GM23338 (cell line): ENCODE measurements at regions not wholly inside any gene's neighbourhood (a gene's known extent, or its start where the extent isn't known, plus 50 kb on each side); places are given as distances from the start of the nearest gene placed in this dataset.

Source experiments
- ATAC-seq: fragments of 200-7000 bp; cut with Tn5 transposase; 3 replicates; pipeline ENCODE4 v1.9.1; 2020
- DNase-seq: peaks from one replicate; pipeline ENCODE4 v3.0.0-alpha.2; 2015; ENCODE audit warnings: low spot score
- H2AFZ ChIP-seq: fragments of 200-600 bp; sonication (generic); 2 replicates; pipeline ENCODE4 v1.8.0; 2016; ENCODE audit warnings: antibody characterized with exemption, mild to moderate bottlenecking, moderate library complexity
- H3F3A ChIP-seq: fragments of 200-600 bp; sonication (generic); replicated peaks from 2 replicates; pipeline ENCODE4 v1.8.0; 2017; ENCODE audit warnings: antibody characterized with exemption, mixed run types, low read depth
- H3K27ac ChIP-seq: fragments of 200-600 bp; sonication (generic); 2 replicates; pipeline ENCODE4 v1.6.1; 2016; ENCODE audit warnings: low read depth
- H3K27me3 ChIP-seq: fragments of 200-600 bp; sonication (generic); 2 replicates; pipeline ENCODE4 v1.8.0; 2016; ENCODE audit warnings: mild to moderate bottlenecking, mixed run types, moderate library complexity; ENCODE audit not compliant: insufficient read depth
- H3K36me3 ChIP-seq: fragments of 200-600 bp; sonication (generic); 2 replicates; pipeline ENCODE4 v1.8.0; 2016; ENCODE audit warnings: mild to moderate bottlenecking; ENCODE audit not compliant: insufficient read depth
- H3K4me1 ChIP-seq: fragments of 200-600 bp; sonication (generic); 2 replicates; pipeline ENCODE4 v1.8.0; 2016; ENCODE audit warnings: mild to moderate bottlenecking, moderate library complexity; ENCODE audit not compliant: insufficient read depth
- H3K4me2 ChIP-seq: fragments of 200-600 bp; sonication (generic); 2 replicates; pipeline ENCODE4 v1.7.1; 2017; ENCODE audit warnings: mixed run types
- H3K4me3 ChIP-seq: fragments of 200-600 bp; sonication (generic); 2 replicates; pipeline ENCODE4 v1.6.1; 2016; ENCODE audit warnings: mixed run types
- H3K79me2 ChIP-seq: fragments of 200-600 bp; sonication (generic); replicated peaks from 2 replicates; pipeline ENCODE4 v1.8.0; 2017; ENCODE audit warnings: mild to moderate bottlenecking; ENCODE audit not compliant: insufficient read depth
- H3K9me2 ChIP-seq: fragments of 200-600 bp; sonication (generic); 2 replicates; pipeline ENCODE4 v1.8.0; 2017; ENCODE audit not compliant: insufficient read depth
- H4K20me1 ChIP-seq: fragments of 200-600 bp; sonication (generic); replicated peaks from 2 replicates; pipeline ENCODE4 v1.8.0; 2017; ENCODE audit warnings: mild to moderate bottlenecking; ENCODE audit not compliant: insufficient read depth
- H3K27ac Mint-ChIP-seq: 2 replicates; pipeline ENCODE4 v1.8.0; 2020; ENCODE audit warnings: inconsistent platforms, mild to moderate bottlenecking, moderate library complexity, mixed read lengths
- H3K27me3 Mint-ChIP-seq: 3 replicates; pipeline ENCODE4 v1.8.0; 2022; ENCODE audit warnings: low read depth, mild to moderate bottlenecking, moderate library complexity, mixed read lengths, inconsistent platforms; ENCODE audit not compliant: insufficient read depth, poor library complexity
- H3K36me3 Mint-ChIP-seq: 3 replicates; pipeline ENCODE4 v1.8.0; 2021; ENCODE audit warnings: low read depth, mild to moderate bottlenecking, inconsistent platforms, moderate library complexity, mixed read lengths
- H3K4me1 Mint-ChIP-seq: 3 replicates; pipeline ENCODE4 v1.8.0; 2020; ENCODE audit warnings: mild to moderate bottlenecking, inconsistent platforms, mixed read lengths
- H3K4me3 Mint-ChIP-seq: 3 replicates; pipeline ENCODE4 v1.8.0; 2021; ENCODE audit warnings: moderate library complexity, mild to moderate bottlenecking, inconsistent platforms, mixed read lengths
- H3K9me3 Mint-ChIP-seq: 3 replicates; pipeline ENCODE4 v1.8.0; 2020; ENCODE audit warnings: moderate library complexity, mild to moderate bottlenecking, inconsistent platforms, mixed read lengths
- JUNB ChIP-seq: IDR thresholded peaks from one replicate; pipeline ENCODE4 v1.6.1; 2016; ENCODE audit warnings: antibody characterized with exemption; ENCODE audit not compliant: unreplicated experiment
- NANOG ChIP-seq: IDR thresholded peaks from 2 replicates; pipeline ENCODE4 v1.6.1; 2016; ENCODE audit warnings: antibody characterized with exemption, borderline replicate concordance
- TF ChIP-seq, protein P1 (sequence below), 2 experiments: fragments of 200-600 bp in 1 of 2; sonication (generic) in 1 of 2; conservative IDR thresholded peaks; 2 replicates each; pipeline versions ENCODE4 v1.5.1 to v1.6.1; 2016 to 2017; ENCODE audit warnings: antibody characterized with exemption in 2 of 2, low read depth in 2 of 2, mild to moderate bottlenecking in 2 of 2, moderate library complexity in 1 of 2
- TF ChIP-seq, protein P2 (sequence below): IDR thresholded peaks from one replicate; pipeline ENCODE4 v1.6.1; 2018; ENCODE audit warnings: antibody characterized with exemption; ENCODE audit not compliant: unreplicated experiment

DNA sequence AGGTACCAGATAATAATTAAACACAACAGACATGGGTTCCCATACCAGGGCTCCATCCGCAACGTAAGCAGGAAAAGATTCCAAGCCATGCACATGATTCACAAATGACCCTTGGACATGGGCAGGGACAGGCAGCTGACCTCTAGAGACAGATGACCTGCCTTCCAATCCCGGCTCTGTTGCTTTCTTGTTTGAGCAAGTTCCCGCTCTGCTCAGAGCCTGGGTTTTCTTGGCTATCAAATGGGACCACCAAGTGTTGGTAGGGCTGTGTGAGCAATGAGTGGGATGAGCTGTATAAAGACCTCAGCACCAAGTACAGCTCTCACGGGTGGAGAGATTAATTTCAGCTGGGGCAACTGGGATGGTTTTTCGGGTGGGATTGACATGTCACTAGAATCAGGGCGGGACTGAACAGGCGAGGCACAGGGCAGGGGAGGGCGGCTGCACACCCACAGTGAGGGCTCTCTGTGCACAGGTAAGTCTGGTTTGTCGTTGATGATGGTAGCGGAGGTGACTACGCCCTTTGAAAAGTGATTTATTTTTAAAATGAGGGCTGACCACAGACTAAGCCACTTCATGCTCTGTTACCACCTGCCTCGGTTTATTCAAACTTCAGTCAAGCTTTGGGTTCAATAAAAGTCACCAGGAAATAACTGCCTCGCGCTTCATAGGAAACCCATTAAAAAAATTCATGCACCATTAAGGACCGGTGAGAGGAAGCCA lies 57.5 kb upstream of the IFFO2 start (continued):
- TF ChIP-seq, protein P1, sequence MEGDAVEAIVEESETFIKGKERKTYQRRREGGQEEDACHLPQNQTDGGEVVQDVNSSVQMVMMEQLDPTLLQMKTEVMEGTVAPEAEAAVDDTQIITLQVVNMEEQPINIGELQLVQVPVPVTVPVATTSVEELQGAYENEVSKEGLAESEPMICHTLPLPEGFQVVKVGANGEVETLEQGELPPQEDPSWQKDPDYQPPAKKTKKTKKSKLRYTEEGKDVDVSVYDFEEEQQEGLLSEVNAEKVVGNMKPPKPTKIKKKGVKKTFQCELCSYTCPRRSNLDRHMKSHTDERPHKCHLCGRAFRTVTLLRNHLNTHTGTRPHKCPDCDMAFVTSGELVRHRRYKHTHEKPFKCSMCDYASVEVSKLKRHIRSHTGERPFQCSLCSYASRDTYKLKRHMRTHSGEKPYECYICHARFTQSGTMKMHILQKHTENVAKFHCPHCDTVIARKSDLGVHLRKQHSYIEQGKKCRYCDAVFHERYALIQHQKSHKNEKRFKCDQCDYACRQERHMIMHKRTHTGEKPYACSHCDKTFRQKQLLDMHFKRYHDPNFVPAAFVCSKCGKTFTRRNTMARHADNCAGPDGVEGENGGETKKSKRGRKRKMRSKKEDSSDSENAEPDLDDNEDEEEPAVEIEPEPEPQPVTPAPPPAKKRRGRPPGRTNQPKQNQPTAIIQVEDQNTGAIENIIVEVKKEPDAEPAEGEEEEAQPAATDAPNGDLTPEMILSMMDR (conservative IDR thresholded peaks at IDR 0.05; ENCODE audit: low read depth in 2 of 2): no peak
- TF ChIP-seq, protein P2, sequence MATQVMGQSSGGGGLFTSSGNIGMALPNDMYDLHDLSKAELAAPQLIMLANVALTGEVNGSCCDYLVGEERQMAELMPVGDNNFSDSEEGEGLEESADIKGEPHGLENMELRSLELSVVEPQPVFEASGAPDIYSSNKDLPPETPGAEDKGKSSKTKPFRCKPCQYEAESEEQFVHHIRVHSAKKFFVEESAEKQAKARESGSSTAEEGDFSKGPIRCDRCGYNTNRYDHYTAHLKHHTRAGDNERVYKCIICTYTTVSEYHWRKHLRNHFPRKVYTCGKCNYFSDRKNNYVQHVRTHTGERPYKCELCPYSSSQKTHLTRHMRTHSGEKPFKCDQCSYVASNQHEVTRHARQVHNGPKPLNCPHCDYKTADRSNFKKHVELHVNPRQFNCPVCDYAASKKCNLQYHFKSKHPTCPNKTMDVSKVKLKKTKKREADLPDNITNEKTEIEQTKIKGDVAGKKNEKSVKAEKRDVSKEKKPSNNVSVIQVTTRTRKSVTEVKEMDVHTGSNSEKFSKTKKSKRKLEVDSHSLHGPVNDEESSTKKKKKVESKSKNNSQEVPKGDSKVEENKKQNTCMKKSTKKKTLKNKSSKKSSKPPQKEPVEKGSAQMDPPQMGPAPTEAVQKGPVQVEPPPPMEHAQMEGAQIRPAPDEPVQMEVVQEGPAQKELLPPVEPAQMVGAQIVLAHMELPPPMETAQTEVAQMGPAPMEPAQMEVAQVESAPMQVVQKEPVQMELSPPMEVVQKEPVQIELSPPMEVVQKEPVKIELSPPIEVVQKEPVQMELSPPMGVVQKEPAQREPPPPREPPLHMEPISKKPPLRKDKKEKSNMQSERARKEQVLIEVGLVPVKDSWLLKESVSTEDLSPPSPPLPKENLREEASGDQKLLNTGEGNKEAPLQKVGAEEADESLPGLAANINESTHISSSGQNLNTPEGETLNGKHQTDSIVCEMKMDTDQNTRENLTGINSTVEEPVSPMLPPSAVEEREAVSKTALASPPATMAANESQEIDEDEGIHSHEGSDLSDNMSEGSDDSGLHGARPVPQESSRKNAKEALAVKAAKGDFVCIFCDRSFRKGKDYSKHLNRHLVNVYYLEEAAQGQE: no peak
- TF ChIP-seq NANOG: no peak
- TF ChIP-seq JUNB: no peak

DNA sequence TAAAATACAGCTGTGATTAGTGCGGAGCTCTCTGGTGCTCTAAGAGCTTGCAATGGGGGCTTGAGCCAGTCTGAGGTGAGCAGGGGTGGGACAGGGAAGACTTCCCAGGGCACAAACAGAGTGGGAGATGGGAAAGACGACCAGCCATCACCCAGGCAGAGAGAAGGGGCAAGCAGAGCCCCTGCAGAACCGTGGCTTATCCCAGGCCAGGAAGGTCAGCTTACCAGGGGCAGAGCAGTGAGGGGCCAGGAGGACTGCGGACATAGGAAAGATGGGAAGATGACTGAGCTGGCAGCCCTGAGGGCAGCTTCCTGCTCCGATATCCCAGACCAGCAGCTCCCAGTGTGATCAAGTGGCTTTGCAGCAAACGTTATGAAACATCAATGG lies 55.4 kb upstream of the IFFO2 start:
- Mint-ChIP-seq H3K27ac (no peak overlapping the region), H3K27me3 (peaks cover 15% of the 10 kb centered on the region), H3K4me1 (peaks cover 30% of the 10 kb centered on the region), H3K36me3 (no peaks in the 10 kb centered on the region), H3K4me3 (no peak overlapping the region), H3K9me3 (no peaks in the 10 kb centered on the region)
- Histone ChIP-seq H3K4me1 (peaks cover 12% of the 10 kb centered on the region), H3K27ac (no peak overlapping the region), H3K27me3 (no peaks in the 10 kb centered on the region), H3K36me3 (no peaks in the 10 kb centered on the region), H3K4me3 (no peak overlapping the region), H2AFZ (no peak overlapping the region), H3K4me2 (no peak overlapping the region), H3F3A (no peaks in the 10 kb centered on the region), H3K9me2 (no peaks in the 10 kb centered on the region), H4K20me1 (no peaks in the 10 kb centered on the region), H3K79me2 (no peaks in the 10 kb centered on the region)
- ATAC-seq: peak; percentile 11; the same call in 1 of the 3 replicates
- TF ChIP-seq, protein P1 (conservative IDR thresholded peaks at IDR 0.05; ENCODE audit: low read depth in 2 of 2): no peak
- DNase-seq: no peak
